ENCODE measurements at regions not wholly inside any gene's neighbourhood (a gene's known extent, or its start where the extent isn't known, plus 50 kb on each side); places are given as distances from the start of the nearest gene placed in this dataset.

DNA sequence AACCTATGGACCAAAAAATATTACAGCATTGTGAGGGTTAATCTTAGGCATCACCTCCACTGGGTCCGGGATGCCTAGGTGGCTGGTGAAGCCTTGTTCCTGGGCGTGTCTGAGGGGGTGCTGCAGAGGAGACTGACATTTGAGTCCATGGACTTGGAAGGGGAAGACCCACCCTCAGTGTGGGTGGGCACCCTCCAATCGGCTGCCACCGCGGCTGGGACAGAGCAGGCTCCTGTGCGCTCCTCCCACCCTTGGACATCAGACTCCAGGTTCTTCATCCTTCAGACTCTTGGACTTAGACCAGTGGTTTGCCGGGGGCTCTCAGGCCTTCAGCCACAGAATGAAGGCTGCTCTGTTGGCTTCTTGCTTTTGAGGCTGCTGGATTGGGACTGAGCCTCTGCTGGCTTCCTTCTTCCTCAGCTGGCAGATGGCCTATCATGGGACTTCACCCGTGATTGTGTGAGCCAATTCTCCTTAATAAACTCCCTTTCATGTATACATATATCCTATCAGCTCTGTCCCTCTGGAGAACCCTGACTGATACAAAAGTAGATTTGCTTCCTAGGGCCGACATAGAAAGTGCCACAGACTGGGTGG lies 113.1 kb downstream of the TTLL2 start:
- no peak overlapping the region for H3K4me3 ChIP-seq
- DNase-seq (no peak), ATAC-seq (no peak)
- TF ChIP-seq, protein P1, sequence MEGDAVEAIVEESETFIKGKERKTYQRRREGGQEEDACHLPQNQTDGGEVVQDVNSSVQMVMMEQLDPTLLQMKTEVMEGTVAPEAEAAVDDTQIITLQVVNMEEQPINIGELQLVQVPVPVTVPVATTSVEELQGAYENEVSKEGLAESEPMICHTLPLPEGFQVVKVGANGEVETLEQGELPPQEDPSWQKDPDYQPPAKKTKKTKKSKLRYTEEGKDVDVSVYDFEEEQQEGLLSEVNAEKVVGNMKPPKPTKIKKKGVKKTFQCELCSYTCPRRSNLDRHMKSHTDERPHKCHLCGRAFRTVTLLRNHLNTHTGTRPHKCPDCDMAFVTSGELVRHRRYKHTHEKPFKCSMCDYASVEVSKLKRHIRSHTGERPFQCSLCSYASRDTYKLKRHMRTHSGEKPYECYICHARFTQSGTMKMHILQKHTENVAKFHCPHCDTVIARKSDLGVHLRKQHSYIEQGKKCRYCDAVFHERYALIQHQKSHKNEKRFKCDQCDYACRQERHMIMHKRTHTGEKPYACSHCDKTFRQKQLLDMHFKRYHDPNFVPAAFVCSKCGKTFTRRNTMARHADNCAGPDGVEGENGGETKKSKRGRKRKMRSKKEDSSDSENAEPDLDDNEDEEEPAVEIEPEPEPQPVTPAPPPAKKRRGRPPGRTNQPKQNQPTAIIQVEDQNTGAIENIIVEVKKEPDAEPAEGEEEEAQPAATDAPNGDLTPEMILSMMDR (IDR thresholded peaks at IDR 0.05): no peak
- intact Hi-C loops (cut with DNase I, micrococcal nuclease): no loop called here
- H3K9me3 ChIP-seq: no peaks in the 10 kb centered on the region
- no peaks in the 10 kb centered on the region for H3K4me1 ChIP-seq (ENCODE audit: low read depth)
- no peaks in the 10 kb centered on the region for H3K36me3 ChIP-seq (ENCODE audit: low read depth)

DNA sequence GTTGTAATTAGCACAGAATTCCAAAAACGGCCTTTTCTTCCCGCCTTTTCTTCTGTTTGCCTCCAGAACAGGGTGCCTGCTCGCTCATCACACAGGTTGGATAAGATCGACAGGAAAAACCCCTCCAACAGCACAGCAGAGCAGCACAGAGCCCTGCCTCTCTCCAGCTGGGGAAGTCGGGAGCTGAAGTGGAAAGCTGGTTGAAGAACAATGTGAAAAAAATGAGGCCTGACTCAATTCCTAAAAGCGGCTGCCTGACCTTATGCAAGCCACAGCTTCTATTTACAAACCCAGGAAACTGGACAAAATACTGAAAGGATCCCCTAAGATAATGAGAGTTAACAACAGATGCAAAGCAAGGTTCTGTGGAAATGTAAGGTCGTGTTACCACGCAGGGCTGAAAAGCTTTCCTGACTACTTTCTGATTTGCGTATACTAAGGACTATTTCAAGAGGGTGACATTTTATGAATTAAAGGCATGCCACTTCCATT lies 116.9 kb downstream of the TTLL2 start:
- Histone ChIP-seq H3K4me3 (no peak overlapping the region), H3K36me3 (ENCODE audit: low read depth) (no peaks in the 10 kb centered on the region), H3K9me3 (no peaks in the 10 kb centered on the region), H3K4me1 (ENCODE audit: low read depth) (no peaks in the 10 kb centered on the region)
- DNase-seq: no peak
- intact Hi-C loops (cut with DNase I, micrococcal nuclease): no loop called here
- ATAC-seq: no peak
- TF ChIP-seq, protein P1 (IDR thresholded peaks at IDR 0.05): no peak

DNA sequence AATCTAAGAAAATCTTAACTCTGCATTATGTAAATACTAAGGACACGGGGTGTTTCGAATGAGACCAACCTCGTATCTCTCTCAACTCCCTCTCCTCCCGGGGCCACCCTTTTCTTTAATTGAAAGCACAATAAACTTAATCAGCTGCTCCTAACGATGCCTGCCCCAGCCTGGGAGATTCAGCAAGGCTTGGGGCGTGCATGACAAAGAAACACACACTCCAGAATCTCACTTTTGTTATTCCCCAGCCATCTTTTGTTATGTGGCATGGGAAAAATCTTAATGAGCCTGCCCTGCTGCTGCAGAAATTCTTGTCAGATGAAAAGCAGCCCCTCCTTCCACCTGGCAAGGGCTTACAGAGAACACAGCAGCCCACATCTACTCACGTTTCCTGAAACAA lies 117.4 kb downstream of the TTLL2 start:
- Histone ChIP-seq H3K36me3 (ENCODE audit: low read depth) (no peaks in the 10 kb centered on the region), H3K4me1 (ENCODE audit: low read depth) (no peaks in the 10 kb centered on the region), H3K4me3 (no peak overlapping the region), H3K9me3 (no peaks in the 10 kb centered on the region)
- intact Hi-C loops (cut with DNase I, micrococcal nuclease): no loop called here
- no peak for DNase-seq
- TF ChIP-seq, protein P1 (IDR thresholded peaks at IDR 0.05): no peak
- no peak for ATAC-seq

DNA sequence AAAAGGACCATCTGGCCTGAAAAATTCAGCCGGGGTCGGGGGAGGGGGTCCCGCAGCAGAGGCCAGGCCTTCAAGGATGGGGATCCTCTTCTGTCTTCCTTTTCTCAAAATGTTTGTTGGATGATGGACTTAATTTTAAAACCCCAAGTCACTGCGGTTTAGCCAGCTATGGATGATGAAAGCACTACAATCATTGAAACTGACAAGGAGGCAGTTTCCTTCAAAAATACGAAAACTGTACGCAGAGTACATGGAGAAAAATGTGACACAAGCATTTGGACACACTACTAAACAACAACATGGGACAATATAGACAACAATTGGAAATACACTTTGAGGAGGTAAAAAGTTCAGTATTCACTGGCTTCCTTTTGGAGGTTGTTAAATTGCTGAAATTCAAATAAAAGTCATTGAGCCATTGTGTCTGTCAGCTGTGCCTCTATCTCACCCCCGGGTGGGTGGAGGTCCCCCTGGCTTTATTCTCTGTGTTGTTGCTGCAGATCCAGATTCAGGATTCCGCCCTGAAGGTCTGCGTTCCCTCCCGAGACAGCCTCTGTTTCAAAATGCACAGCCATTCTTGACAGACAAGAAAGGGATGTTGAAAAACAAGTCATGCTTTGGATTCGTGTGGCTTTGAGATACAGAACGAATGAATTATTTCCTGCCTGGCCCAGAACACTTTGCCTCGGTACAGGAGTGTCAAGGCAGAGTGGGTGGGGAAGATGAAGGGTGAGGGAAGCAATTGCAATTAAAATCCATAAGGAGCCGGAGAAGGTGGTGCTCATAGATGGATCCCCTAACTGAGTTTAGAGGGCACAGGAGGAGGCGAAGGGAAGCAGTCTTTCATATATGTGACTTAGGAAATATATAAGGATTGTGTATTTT lies 118.2 kb downstream of the TTLL2 start:
- no peaks in the 10 kb centered on the region for H3K36me3 ChIP-seq (ENCODE audit: low read depth)
- TF ChIP-seq, protein P1 (IDR thresholded peaks at IDR 0.05): no peak
- DNase-seq (no peak), ATAC-seq (no peak)
- intact Hi-C loops (cut with DNase I, micrococcal nuclease): no loop called here
- no peaks in the 10 kb centered on the region for H3K4me1 ChIP-seq (ENCODE audit: low read depth)
- H3K9me3 ChIP-seq: no peaks in the 10 kb centered on the region
- no peak overlapping the region for H3K4me3 ChIP-seq

DNA sequence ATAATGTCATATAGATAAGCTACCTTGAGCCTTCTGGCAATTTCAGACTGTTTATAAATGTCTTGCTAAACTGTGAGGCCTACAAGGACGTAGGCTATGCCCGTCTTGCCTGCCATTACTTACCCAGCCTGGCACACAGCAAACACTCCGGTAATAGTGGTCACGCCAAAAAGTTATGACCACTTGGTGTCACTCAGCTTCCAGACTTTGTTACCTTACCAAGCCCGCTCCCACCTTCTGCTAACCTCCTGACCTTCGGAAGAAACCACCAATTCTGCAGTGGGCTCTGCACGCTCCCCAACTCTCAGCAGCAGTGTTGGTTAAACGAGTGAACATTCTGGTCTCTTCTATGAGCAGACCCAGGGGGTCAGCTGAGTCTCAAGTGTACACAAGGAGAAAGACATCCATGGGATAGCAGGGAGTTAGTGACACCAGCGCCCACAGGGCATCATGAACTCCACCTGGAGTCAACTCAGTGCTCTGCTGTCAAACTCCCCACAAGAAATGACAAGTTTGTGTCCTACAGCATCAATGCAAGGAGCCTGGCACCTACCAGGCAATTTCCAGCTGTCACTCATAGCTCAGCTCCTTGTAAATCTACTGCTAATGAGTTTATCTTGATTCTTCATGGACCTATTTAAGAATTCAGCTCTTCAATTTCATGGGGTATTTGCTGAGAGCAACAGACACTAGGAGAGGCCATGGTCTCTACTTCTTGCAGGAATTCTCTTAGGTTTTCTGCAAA lies 119.9 kb downstream of the TTLL2 start:
- ATAC-seq: no peak
- intact Hi-C loops (cut with DNase I, micrococcal nuclease): no loop called here
- TF ChIP-seq, protein P1 (IDR thresholded peaks at IDR 0.05): no peak

More for the DNA sequence above, 119.9 kb downstream of the TTLL2 start:
- DNase-seq: no peak
- H3K4me1 ChIP-seq (ENCODE audit: low read depth): peaks cover 6% of the 10 kb centered on the region
- H3K36me3 ChIP-seq (ENCODE audit: low read depth): no peaks in the 10 kb centered on the region
- no peak overlapping the region for H3K4me3 ChIP-seq
- H3K9me3 ChIP-seq: no peaks in the 10 kb centered on the region

All from mucosa of descending colon (tissue), 3 donors.